Activated T-helper 1 cell treated with anti-CD3 and anti-CD28 coated beads, Interleukin-12 subunit alpha, Interleukin-12 subunit beta, Interleukin-2, Interleukin-4 antibody, amounts not matched to agents 30 ng/mL and 10 ng/mL and 1 ng/mL, durations not matched to agents 14 hours and 24 hours and 36 hours (primary cell): ENCODE measurements at regions not wholly inside any gene's neighbourhood (a gene's known extent, or its start where the extent isn't known, plus 50 kb on each side); places are given as distances from the start of the nearest gene placed in this dataset.

ENCODE experiments used
- DNase-seq: peaks from one replicate; pipeline ENCODE4 v3.0.0; 2021; ENCODE audit warnings: low spot score
- H3K27ac Mint-ChIP-seq: one replicate; pipeline ENCODE4 v1.8.0; 2021; ENCODE audit warnings: mild to moderate bottlenecking, mixed read lengths
- H3K27me3 Mint-ChIP-seq: one replicate; pipeline ENCODE4 v1.8.0; 2022; ENCODE audit warnings: mild to moderate bottlenecking, moderate library complexity, mixed read lengths; ENCODE audit not compliant: insufficient read depth
- H3K36me3 Mint-ChIP-seq: one replicate; pipeline ENCODE4 v1.8.0; 2021; ENCODE audit warnings: low read depth, mixed read lengths
- H3K4me1 Mint-ChIP-seq: one replicate; pipeline ENCODE4 v1.8.0; 2021; ENCODE audit warnings: low read depth, mixed read lengths
- H3K4me3 Mint-ChIP-seq: one replicate; pipeline ENCODE4 v1.8.0; 2021; ENCODE audit warnings: mild to moderate bottlenecking, moderate library complexity, mixed read lengths
- H3K9me3 Mint-ChIP-seq: one replicate; pipeline ENCODE4 v1.8.0; 2021; ENCODE audit warnings: mixed read lengths
- intact Hi-C: fragments of 100-400 bp; cut with micrococcal nuclease; formaldehyde crosslinking; loops from one replicate; pipeline ENCODE4 v1.15.1; 2024

GRCh38 chr3:73955494-73956070 is 330.8 kb upstream of the PDZRN3 start:
- Mint-ChIP-seq H3K27me3 (no peaks in the 10 kb centered on the region), H3K4me3 (no peak overlapping the region), H3K4me1 (no peaks in the 10 kb centered on the region), H3K27ac (no peak overlapping the region), H3K9me3 (peaks cover 3% of the 10 kb centered on the region), H3K36me3 (no peaks in the 10 kb centered on the region)
- no peak for DNase-seq
- intact Hi-C loops = no loop called here

GRCh38 chr3:73954506-73954905 is 329.8 kb upstream of the PDZRN3 start:
- no peak for DNase-seq

GRCh38 chr3:73952781-73953180 is 328.0 kb upstream of the PDZRN3 start:
- no peaks in the 10 kb centered on the region for H3K36me3 Mint-ChIP-seq

More at GRCh38 chr3:73954506-73954905, 329.8 kb upstream of the PDZRN3 start:
- no peaks in the 10 kb centered on the region for H3K4me1 Mint-ChIP-seq
- intact Hi-C loops = no loop called here
- no peak overlapping the region for H3K4me3 Mint-ChIP-seq
- no peak overlapping the region for H3K27ac Mint-ChIP-seq
- H3K9me3 Mint-ChIP-seq = peaks cover 3% of the 10 kb centered on the region
- no peaks in the 10 kb centered on the region for H3K27me3 Mint-ChIP-seq
- no peaks in the 10 kb centered on the region for H3K36me3 Mint-ChIP-seq

GRCh38 chr3:73950865-73951558 is 326.3 kb upstream of the PDZRN3 start:
- Mint-ChIP-seq H3K9me3 (no peaks in the 10 kb centered on the region), H3K27me3 (no peaks in the 10 kb centered on the region), H3K4me3 (no peak overlapping the region), H3K4me1 (no peaks in the 10 kb centered on the region), H3K36me3 (no peaks in the 10 kb centered on the region), H3K27ac (no peak overlapping the region)
- intact Hi-C loops = no loop called here
- DNase-seq = no peak

More at GRCh38 chr3:73952781-73953180, 328.0 kb upstream of the PDZRN3 start:
- intact Hi-C loops = no loop called here
- no peak for DNase-seq
- no peaks in the 10 kb centered on the region for H3K27me3 Mint-ChIP-seq
- no peaks in the 10 kb centered on the region for H3K4me1 Mint-ChIP-seq
- no peak overlapping the region for H3K4me3 Mint-ChIP-seq
- H3K27ac Mint-ChIP-seq = no peak overlapping the region
- no peaks in the 10 kb centered on the region for H3K9me3 Mint-ChIP-seq

GRCh38 chr3:73945541-73945940 is 320.8 kb upstream of the PDZRN3 start:
- Mint-ChIP-seq H3K4me1 (no peaks in the 10 kb centered on the region), H3K27me3 (no peaks in the 10 kb centered on the region), H3K36me3 (no peaks in the 10 kb centered on the region), H3K27ac (no peak overlapping the region), H3K9me3 (peaks cover 4% of the 10 kb centered on the region), H3K4me3 (no peak overlapping the region)
- intact Hi-C loops = no loop called here
- no peak for DNase-seq

- H3K36me3 Mint-ChIP-seq = no peaks in the 10 kb centered on the region
- intact Hi-C loops = no loop called here
- H3K27me3 Mint-ChIP-seq = no peaks in the 10 kb centered on the region
- DNase-seq = no peak
- H3K4me3 Mint-ChIP-seq = no peak overlapping the region
- H3K9me3 Mint-ChIP-seq = peaks cover 14% of the 10 kb centered on the region
- no peaks in the 10 kb centered on the region for H3K4me1 Mint-ChIP-seq
- H3K27ac Mint-ChIP-seq = no peak overlapping the region
Measured at GRCh38 chr3:73939985-73940384, 315.2 kb upstream of the PDZRN3 start.

GRCh38 chr3:73933585-73933984 is 308.8 kb upstream of the PDZRN3 start:
- H3K27ac Mint-ChIP-seq = no peak overlapping the region
- DNase-seq = no peak

GRCh38 chr3:73927203-73927570 is 302.4 kb upstream of the PDZRN3 start:
- Mint-ChIP-seq H3K4me3 (no peak overlapping the region), H3K36me3 (no peaks in the 10 kb centered on the region), H3K9me3 (peaks cover 13% of the 10 kb centered on the region), H3K4me1 (no peaks in the 10 kb centered on the region), H3K27me3 (no peaks in the 10 kb centered on the region), H3K27ac (no peak overlapping the region)
- intact Hi-C loops = no loop called here
- no peak for DNase-seq

More at GRCh38 chr3:73933585-73933984, 308.8 kb upstream of the PDZRN3 start:
- Mint-ChIP-seq H3K4me3 (no peak overlapping the region), H3K4me1 (no peaks in the 10 kb centered on the region), H3K9me3 (peaks cover 2% of the 10 kb centered on the region), H3K36me3 (no peaks in the 10 kb centered on the region), H3K27me3 (no peaks in the 10 kb centered on the region)
- intact Hi-C loops = no loop called here

GRCh38 chr3:73926360-73927202 is 301.8 kb upstream of the PDZRN3 start:
- Mint-ChIP-seq H3K36me3 (no peaks in the 10 kb centered on the region), H3K27me3 (no peaks in the 10 kb centered on the region), H3K4me3 (no peak overlapping the region), H3K27ac (no peak overlapping the region), H3K9me3 (peaks cover 13% of the 10 kb centered on the region), H3K4me1 (no peaks in the 10 kb centered on the region)
- intact Hi-C loops = no loop called here
- DNase-seq = no peak

- Mint-ChIP-seq H3K27me3 (no peaks in the 10 kb centered on the region), H3K36me3 (no peaks in the 10 kb centered on the region), H3K4me3 (no peak overlapping the region), H3K4me1 (no peaks in the 10 kb centered on the region), H3K9me3 (peaks cover 13% of the 10 kb centered on the region), H3K27ac (no peak overlapping the region)
- DNase-seq = no peak
- intact Hi-C loops = no loop called here
Measured at GRCh38 chr3:73925011-73925410, 300.3 kb upstream of the PDZRN3 start.

- H3K4me3 Mint-ChIP-seq = no peak overlapping the region
- H3K27ac Mint-ChIP-seq = no peak overlapping the region
- intact Hi-C loops = no loop called here
- H3K4me1 Mint-ChIP-seq = no peaks in the 10 kb centered on the region
- H3K36me3 Mint-ChIP-seq = no peaks in the 10 kb centered on the region
- no peak for DNase-seq
- peaks cover 13% of the 10 kb centered on the region for H3K9me3 Mint-ChIP-seq
- H3K27me3 Mint-ChIP-seq = no peaks in the 10 kb centered on the region
Measured at GRCh38 chr3:73924048-73924447, 299.3 kb upstream of the PDZRN3 start.

GRCh38 chr3:73917643-73918042 is 292.9 kb upstream of the PDZRN3 start:
- Mint-ChIP-seq H3K27ac (no peak overlapping the region), H3K4me1 (no peaks in the 10 kb centered on the region), H3K27me3 (no peaks in the 10 kb centered on the region), H3K9me3 (peaks cover 3% of the 10 kb centered on the region), H3K4me3 (no peak overlapping the region), H3K36me3 (no peaks in the 10 kb centered on the region)
- DNase-seq = no peak
- intact Hi-C loops = no loop called here

GRCh38 chr3:73915886-73916285 is 291.1 kb upstream of the PDZRN3 start:
- Mint-ChIP-seq H3K9me3 (no peaks in the 10 kb centered on the region), H3K27me3 (no peaks in the 10 kb centered on the region), H3K4me1 (no peaks in the 10 kb centered on the region), H3K4me3 (no peak overlapping the region), H3K36me3 (no peaks in the 10 kb centered on the region), H3K27ac (no peak overlapping the region)
- intact Hi-C loops = no loop called here
- no peak for DNase-seq
